ENCODE measurements at regions not wholly inside any gene's neighbourhood (a gene's known extent, or its start where the extent isn't known, plus 50 kb on each side); places are given as distances from the start of the nearest gene placed in this dataset.

- TF ChIP-seq YY1 (IDR thresholded peaks at IDR 0.05; ENCODE audit: insufficient read depth, insufficient read length) (no peak), ZNF274 (IDR thresholded peaks at IDR 0.05; ENCODE audit: low read depth, low read length) (no peak), SUZ12 (IDR thresholded peaks at IDR 0.05; ENCODE audit: extremely low read depth, insufficient read depth, insufficient read length) (no peak)
These were observed 106.1 kb upstream of the CITED2 start for GRCh38 chr6:139480356-139481165.
